GM19351 (cell line): ENCODE measurements at regions not wholly inside any gene's neighbourhood (a gene's known extent, or its start where the extent isn't known, plus 50 kb on each side); places are given as distances from the start of the nearest gene placed in this dataset.

Experiments used
- ATAC-seq: cut with Tn5 transposase; IDR thresholded peaks from one replicate; pipeline ENCODE4 v1.9.1; 2021; ENCODE audit warnings: mild to moderate bottlenecking, moderate library complexity; ENCODE audit not compliant: unreplicated experiment

DNA sequence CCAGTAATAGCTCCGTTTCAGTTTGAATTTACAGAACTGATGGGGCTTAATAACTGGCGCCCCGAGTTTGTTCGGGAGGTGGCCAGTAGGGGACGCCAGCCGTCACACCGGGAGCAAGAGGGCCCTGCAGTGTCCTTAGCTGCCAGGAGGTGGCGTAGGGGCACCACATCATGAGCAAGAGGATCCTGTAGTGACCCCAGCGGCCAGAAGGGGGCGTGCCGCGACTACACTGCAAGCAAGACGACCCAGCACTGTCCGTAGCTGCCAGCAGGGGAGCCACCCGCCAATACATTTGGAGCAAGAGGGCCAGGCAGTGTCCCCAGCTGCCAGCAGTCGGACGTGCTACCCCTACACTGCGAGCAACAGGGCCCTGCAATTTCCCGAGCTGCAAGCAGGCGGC lies 663.7 kb upstream of the B3GAT1 start:
- ATAC-seq, result no peak

DNA sequence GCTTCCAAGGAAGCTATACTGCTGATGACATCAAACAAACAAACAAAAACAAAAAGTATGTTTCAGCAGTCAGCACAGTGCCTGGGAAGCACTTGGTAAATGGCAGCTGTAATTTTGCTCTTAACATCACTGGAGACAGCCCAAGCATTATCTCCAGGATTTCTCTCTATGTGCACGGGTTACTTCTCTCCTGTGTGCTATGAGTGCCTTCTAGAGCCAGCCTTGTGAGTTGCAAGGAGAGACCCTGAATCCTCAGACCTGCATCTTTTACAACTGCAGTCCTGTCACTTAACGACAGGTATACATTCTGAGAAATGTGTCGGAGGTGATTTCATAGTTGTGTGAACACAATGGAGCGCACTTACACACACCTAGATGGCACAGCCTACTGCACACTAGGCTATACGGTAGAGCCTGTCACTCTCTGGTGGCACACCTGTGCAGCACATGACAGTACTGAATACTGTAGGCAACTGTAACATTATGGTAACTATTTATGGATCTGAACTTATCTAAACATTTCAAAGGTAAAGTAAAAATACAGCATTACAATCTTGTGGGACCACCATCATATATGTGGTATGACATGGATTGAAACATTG lies 662.5 kb upstream of the B3GAT1 start:
- no peak for ATAC-seq

DNA sequence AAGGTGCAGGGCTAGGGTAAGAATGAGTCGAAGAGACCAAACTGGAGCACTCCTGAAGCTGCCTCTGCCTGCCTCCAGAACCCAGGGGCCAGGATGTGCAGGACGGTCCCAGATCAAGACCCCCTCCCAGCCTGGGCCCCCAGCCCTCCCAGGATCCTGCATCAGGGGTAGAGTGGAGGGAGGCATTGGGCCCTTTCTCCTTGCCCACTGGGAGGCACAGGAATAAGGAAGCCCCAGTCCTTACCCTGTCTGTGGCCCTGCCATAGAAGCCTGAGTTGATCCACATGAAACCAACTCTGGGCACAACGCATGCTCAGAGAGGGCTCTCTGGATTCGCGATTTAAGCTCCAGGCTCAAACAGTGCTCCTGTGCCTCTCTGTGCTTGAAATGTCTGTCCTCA lies 661.8 kb upstream of the B3GAT1 start:
- ATAC-seq, result no peak

DNA sequence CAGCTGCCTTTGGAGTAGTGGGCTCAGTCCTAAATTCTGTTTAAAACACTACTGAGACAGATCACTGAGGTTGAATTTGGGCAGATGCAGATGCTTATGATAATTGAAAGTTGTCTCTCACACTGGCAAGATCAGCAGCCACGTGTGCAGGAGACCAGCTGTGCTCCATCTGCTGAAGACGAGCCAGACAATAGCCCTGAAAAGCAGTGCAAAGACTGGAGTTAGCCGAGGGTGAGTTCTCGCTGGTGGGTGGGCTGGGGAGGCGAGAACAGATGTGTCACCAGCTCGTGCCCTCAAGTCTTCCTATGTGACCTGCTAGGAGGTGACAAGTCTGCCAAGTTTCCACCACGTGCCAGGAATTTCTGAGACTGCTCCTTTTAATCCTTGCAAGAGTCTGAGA lies 661.3 kb upstream of the B3GAT1 start:
- ATAC-seq, result no peak

DNA sequence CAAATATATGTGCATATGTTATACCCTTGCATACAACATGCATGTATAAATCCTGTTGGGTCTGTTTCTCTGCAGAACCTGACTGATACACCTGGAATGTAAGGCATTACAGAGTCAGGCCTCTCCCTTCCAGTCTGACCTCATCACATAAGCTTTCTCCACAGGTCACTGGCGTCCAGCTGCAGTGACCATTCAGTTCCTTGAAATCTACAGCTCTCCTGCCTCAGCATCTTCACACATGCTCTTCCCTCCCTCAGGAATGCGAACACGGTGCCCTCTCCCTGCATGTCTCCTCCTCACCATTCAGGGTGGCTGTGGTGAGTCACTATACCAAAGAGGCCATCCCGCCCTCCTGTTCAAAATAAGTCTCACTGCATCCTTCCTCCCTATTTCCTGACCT lies 657.8 kb upstream of the B3GAT1 start:
- ATAC-seq, result no peak

DNA sequence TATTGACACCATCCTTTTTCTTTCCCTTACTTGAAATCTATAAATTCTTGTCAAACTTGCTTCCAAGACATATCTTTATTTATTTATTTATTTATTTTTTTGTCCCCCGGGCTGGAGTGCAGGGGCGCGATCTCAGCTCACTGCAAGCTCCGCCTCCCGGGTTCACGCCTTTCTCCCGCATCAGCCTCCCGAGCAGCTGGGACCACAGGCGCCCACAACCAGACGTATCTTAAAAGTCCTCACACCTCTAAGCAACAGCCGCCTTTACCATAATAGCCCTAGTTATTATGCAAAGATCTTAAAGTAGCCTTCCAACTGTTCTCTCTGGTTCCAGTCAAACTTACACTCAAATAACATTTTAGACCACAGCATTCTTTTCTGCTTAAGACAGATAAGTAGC lies 657.0 kb upstream of the B3GAT1 start:
- ATAC-seq, result no peak

DNA sequence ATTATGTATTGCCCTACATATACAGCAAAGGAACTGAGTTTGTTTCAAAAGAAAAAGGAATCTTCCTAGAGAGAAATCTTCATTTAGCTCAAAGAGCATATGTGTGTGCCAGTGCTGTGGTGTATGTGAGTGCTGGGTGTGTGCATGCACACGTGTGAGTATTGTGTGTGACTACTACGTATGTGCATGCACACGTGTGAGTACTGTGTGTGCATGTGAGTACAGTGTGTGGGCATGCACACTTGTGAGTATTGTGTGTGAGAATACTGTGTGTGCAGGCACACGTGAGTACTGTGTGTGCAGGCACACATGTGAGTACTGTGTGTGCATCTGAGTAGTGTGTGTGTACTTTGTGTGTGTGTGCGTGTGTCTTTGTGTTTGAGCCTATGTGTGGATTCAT lies 651.0 kb upstream of the B3GAT1 start:
- ATAC-seq, result no peak

DNA sequence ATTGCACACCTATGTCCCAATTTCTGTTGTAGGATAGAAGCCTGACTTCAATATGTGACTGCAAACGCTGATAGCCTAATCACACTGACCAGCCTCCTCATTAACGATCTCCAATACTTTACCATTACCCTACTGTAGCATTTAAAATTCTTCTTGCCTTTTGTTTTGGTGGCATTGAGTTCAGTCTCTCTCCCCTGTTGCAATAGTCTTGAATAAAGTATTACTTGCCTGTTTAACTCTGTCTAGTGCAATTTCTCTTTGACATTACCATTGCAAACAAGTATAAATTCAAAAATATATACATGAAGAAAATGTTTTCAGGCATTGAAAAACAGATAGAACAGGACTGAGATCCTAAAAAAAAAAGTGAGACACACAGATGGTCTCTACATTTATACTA lies 649.1 kb upstream of the B3GAT1 start:
- no peak for ATAC-seq

DNA sequence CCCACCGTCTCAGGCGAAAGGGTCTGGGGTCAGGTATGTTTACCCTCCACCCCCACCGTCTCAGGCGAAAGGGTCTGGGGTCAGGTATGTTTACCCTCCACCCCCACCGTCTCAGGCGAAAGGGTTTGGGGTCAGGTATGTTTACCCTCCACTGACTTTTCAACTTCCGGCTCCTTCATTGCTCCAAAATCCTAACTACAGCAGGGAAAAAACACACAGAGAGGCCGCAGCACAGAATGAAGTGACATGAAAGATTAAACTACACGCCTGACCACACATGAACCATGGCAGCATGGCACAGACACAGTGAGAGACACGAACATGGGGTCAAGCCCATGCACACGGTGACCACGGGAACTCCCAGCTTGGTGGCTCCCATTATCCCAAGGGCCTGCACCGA lies 634.9 kb upstream of the B3GAT1 start:
- ATAC-seq, result no peak

DNA sequence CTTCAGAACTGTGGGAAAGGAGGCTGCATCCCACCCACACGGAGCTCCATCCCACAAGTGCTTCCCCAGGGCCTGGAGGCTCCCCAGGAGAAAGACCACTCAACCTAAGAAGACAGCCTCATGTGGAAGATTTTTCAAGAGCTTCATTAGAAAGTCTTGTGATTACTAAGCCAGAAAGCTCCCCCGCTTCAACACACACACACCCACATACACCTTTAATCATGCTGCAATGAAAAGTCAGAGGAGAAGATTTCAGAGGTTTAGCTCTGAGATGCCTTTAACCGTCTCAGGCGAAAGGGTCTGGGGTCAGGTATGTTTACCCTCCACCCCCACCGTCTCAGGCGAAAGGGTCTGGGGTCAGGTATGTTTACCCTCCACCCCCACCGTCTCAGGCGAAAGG lies 634.5 kb upstream of the B3GAT1 start:
- no peak for ATAC-seq

DNA sequence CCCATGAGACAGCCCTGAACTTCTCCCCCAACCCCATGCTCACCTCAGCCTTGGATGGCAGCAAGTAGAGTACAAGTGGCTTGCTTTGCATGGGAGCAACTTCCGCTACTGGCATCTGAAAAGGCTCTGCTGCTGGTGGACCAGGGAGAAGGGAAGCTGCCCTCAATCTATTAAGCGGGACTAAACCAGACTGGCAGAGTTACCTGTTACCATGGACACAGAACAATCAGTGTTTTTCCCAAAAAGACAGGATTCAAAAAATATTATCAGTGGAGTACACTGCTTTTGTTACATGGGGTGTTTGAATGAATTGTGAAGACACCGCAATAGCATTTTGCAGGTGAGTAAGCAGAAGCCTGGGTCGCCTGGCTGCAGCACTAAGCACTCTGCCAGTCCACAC lies 631.4 kb upstream of the B3GAT1 start:
- no peak for ATAC-seq

DNA sequence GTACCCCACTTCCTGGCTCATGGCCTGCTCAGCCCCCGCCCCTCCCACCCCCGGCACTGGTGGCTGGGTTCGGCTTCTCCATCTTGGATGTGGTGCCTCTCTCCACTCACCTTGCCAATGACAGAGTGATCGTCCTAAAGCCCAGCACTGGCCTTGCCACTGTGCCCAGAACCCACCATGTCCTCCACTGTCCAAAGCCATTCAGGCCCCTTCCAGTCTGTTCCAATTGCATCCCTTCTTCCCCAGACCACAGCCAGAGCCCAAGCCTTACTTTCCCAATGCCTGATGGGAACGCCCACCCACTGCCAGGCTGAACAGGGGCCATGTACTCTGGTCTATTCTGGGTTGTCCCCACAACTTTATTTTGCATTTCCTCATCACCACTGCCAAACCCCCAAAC lies 625.8 kb upstream of the B3GAT1 start:
- no peak for ATAC-seq

DNA sequence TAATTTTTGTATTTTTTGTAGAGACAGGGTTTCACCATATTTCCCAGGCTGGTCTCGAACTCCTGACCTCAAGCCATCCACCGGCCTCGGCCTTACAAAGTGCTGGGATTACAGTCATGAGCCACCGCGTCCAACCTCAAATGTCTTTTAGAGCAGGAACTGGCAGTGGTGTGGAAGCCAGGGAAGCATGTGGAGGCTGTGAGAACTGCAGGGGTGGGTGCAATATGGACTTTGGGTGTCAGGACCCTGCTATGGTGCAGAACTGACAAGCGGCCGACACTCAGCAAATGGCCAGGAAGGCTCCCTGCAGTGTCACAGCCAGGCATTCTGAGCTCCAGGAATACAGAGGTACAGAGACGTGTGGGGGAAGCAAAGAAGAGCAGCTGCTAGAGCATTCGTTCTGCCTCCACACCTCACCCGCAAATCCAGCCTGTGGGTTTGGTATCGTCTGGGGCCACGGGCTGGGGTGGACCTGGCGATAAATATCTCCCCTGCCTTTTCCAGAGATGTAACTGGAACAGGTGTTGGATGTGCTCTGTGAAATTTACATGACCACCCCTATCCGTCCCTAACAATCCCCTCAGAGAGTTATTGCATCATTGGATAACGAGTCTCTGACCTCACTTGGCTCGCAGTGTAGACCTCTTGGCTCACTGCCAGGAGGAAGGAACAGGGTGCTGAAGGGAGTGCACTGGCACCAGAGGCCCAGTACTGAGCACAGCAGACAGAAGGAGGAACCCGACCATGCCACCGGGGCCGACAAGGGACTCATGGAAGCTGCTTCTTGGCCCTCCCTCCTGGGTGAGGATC lies 624.7 kb upstream of the B3GAT1 start:
- ATAC-seq, result no peak

DNA sequence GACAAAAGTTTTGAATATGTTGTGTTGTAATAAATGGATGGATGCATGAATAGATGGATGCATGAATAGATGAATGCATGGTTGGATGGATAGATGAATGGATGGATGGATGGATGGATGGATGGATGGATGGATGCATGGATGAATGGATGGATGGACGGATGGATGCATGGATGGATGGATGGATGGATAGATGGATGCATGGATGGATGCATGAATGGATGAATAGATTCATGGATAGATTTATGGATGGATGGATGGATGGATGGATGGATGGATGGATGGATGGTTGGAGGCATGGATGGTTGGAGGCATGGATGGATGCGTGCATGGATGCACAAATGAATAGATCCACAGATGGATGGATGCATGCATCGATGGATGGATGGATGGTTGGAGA lies 623.2 kb upstream of the B3GAT1 start:
- ATAC-seq, result no peak

DNA sequence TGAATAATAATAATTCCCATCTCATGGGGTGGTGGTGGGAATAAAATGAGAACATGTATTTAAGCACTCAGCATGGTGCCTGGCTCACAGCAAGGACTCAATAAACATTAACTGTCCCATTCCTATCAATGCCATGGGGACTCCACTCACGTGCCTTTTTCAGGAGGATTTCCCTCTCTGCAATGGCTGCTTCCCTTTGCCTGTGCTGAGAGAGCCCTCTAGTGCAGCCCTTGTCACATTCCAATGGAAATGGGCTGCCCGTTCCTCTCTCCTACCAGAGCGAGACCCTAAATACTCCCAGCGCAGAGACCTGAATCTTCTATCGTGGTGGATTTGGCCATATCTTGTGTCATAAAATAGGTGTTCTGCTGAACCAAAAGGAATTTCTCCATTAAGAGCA lies 621.5 kb upstream of the B3GAT1 start:
- no peak for ATAC-seq

DNA sequence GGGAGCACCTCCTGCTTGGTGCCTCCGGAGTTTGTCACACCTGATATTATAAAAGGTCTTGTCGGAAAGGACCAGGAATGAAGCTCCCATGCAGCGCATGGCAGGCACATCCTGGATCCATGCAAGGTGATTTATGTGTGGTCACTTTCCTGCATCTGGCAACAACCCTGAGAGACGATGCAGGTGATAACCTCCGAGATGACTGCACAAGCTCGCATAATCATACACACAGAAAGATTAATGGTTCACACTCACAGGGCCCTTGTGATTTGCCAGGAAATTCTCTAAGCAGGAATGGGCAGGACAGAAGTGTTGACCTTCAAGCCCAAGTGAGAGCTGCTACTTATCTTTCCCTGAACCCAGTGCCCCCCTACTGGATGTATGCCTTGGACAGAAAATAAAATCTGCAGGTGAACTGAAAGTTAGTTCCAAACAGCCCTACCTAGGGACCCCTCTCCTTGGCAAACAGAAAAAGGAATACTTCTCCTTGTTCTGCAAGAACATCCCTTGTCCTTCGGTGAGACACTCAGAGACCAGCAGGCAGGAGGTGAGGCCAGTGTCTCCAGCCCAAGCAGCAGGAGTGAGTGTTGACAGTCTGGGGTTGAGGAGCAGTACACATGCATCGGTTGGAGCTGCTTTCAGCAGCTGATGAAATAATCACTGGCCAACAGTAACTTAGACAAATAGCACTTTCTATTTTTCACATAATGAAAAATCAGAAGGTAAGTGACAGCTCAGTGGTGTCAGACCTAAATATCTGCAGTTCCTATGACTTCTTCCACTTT lies 619.4 kb upstream of the B3GAT1 start:
- no peak for ATAC-seq

DNA sequence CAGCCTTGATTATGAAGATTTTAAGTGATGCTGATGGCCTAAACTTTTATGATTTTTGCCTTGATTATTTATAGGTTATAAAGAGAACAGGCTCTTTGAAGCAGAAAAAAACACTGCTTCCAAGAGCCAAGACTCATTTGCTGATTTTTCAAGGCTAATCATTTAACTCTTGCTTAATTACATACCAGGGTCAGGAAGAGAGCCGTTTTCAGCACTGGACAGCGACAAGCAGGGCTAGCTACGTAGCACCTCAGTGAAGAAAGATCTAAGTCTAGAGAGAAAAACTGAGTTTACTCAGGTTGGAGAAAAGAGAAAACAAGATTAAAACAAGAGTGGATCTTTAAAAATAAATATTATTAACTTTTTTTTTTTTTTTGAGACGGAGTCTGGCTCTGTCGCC lies 615.4 kb upstream of the B3GAT1 start:
- no peak for ATAC-seq

DNA sequence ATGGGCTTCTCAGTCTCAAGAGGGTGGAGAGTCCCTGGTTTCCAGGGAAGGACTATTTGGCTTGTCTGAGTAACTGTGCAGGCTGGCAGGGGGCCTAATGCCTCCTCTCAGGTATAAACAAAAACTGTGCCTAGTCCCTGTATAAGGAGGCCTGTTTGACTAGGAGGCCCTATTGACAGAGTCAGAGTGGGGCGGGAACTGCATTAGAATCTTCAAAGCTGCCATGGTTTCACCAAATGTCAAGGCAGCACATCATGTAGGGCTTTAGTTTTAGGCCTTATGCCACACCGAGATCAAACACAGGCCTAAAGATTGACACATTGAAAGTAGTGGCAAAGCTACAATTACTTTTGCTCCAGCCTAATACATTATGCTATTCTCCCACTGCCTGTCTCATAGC lies 611.5 kb upstream of the B3GAT1 start:
- ATAC-seq, result no peak

DNA sequence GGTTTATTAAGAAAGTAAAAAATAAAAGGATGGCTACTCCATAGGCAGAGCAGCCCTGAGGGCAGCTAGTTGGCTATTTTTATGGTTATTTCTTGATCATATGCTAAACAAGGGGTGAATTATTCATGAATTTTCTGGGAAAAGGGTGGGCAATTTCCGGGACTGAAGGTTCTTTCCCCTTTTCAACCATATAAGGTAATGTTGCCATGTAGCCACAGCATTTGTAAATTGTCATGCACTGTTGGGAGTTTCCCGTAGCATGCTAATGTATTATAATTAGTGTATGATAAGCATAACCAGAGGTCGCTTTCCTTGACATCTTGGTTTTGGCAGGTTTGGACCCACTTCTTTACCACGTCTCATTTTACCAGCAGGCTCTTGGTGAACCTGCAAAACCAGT lies 610.4 kb upstream of the B3GAT1 start:
- ATAC-seq, result no peak

DNA sequence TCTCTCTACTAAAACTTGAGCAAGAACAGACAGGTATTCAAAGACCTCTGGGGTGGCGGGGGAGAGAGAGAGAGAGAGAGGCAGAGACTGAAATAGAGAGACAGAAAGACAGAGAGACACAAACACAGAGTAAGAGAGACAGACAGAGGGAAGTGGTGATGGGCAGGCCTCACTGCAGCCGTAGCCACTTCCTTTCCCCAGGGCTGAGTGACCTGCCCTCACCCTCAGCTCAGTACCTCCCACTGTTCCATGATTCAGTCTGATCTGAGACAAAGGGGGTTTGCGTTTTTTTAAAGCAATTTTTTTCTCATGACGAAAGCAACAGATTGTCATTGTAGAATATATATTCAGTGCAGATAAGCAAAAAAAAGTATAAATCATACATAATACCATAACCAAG lies 607.9 kb upstream of the B3GAT1 start:
- ATAC-seq, result no peak

DNA sequence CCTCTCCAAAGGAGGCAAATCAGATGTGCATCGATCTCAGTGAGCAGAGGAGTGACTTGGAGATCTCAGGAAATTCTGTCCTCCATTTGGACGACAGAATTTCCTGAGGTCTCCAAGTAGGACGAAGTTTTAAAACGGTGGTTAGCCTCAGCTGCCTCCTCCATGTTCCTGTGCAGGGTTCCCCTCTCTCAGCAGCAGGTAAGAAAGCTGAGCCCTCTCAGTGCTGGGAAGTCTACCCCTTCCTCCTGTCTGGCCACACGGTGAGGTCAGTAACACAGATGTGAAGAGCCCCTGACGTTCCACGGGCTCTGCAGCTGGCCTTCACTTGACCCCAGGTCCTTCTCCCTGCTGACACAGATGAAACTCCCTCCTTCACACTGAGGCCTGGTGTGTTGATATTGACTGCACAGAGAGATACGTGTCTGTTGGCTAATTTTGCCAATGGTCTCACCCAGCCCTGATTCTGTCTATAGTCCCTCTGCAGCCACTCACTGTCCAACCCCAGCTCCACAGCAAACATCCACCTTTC lies 607.4 kb upstream of the B3GAT1 start:
- no peak for ATAC-seq

DNA sequence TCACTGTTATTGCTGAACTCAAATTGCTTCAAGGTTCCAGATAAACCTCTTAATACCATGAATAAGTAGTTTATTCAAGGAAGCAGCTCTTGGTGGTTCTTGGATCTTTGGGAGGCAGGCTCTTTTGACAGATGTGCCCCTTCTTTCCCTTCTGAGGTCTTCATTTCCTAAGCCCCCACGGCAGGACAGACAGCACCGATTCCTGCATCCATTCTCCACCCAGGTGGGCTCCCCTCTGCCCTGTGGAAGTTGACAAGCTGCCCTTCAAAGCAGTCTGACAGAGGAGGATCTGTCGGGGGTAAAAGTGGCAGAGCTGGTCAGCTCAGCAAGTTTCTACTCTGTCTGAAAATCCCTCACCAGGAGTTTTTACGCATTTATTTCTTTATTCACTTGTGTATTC lies 605.3 kb upstream of the B3GAT1 start:
- ATAC-seq, result no peak
